Small intestine (tissue), 7 donors: ENCODE measurements at regions not wholly inside any gene's neighbourhood (a gene's known extent, or its start where the extent isn't known, plus 50 kb on each side); places are given as distances from the start of the nearest gene placed in this dataset.

Experiments
- DNase-seq, 2 donors: peaks; one replicate each; pipeline versions ENCODE4 v3.0.0 to v3.0.0-alpha.2; 2013
- FAIRE-seq: peaks from 2 replicates; lab custom pipeline; 2012; peaks lifted over from hg19 to GRCh38; lab: Jason Lieb, UNC
- H3K27ac ChIP-seq, 3 donors: one replicate each; pipeline ENCODE4 v1.5.1; 2013; ENCODE audit warnings: low read length in 2 of 3, mild to moderate bottlenecking in 2 of 3, control low read depth in 1 of 3, inconsistent platforms in 1 of 3, low read depth in 1 of 3, moderate library complexity in 1 of 3
- H3K27me3 ChIP-seq, 3 donors: one replicate each; pipeline ENCODE4 v1.6.1; 2013; ENCODE audit warnings: low read length in 3 of 3, inconsistent platforms in 1 of 3; ENCODE audit not compliant: control insufficient read depth in 3 of 3, insufficient read depth in 3 of 3
- H3K36me3 ChIP-seq, 3 donors: one replicate each; pipeline ENCODE4 v1.6.1; 2013; ENCODE audit warnings: low read length in 3 of 3, inconsistent platforms in 1 of 3, low read depth in 1 of 3, mild to moderate bottlenecking in 1 of 3, moderate library complexity in 1 of 3; ENCODE audit not compliant: control insufficient read depth in 3 of 3, insufficient read depth in 2 of 3
- H3K4me1 ChIP-seq, 3 donors: one replicate each; pipeline ENCODE4 v1.6.1; 2013; ENCODE audit warnings: low read length in 2 of 3, inconsistent platforms in 1 of 3, low read depth in 1 of 3, mild to moderate bottlenecking in 1 of 3, moderate library complexity in 1 of 3; ENCODE audit not compliant: control insufficient read depth in 3 of 3, insufficient read depth in 2 of 3
- H3K4me3 ChIP-seq, 3 donors: one replicate each; pipeline ENCODE4 v1.5.1; 2013; ENCODE audit warnings: low read length in 3 of 3, control low read depth in 1 of 3, inconsistent platforms in 1 of 3, low read depth in 1 of 3, mild to moderate bottlenecking in 1 of 3, moderate library complexity in 1 of 3
- H3K9me3 ChIP-seq, 2 donors: one replicate each; pipeline ENCODE4 v1.6.1; 2013; ENCODE audit warnings: low read depth in 1 of 2, low read length in 1 of 2; ENCODE audit not compliant: control insufficient read depth in 2 of 2, insufficient read depth in 1 of 2
- WGBS, 3 donors: extraction: QIAGEN DNeasy Blood & Tissue Kit; methylation state at CpG; one replicate each; pipeline ENCODE4 v1.1.7; 2013; 5-methylcytosine and 5-hydroxymethylcytosine counted together
- donor health status: healthy with polysubstance abuse.
- donor health status: control.
- donor health status: control.
- donor health status: Bipolar disorder and iron deficiency.
- donor health status: healthy.

- H3K36me3 ChIP-seq, result no peaks in the 10 kb centered on the region
- H3K27me3 ChIP-seq, result no peaks in the 10 kb centered on the region
- FAIRE-seq (no peak), DNase-seq (no peak)
- H3K4me1 ChIP-seq, result no peaks in the 10 kb centered on the region
- WGBS, 3 donors, result 91 to 100% (median 97%) methylated on average over 2 of the region's 2 CpGs
- no peak overlapping the region for H3K27ac ChIP-seq
- no peak overlapping the region for H3K4me3 ChIP-seq
- H3K9me3 ChIP-seq, result no peaks in the 10 kb centered on the region
Measured at GRCh38 chr3:31423482-31423881, 109.2 kb upstream of the STT3B start.

- no peaks in the 10 kb centered on the region for H3K4me1 ChIP-seq
- FAIRE-seq (no peak), DNase-seq (no peak)
- H3K27me3 ChIP-seq, result no peaks in the 10 kb centered on the region
- no peak overlapping the region for H3K27ac ChIP-seq
- no peaks in the 10 kb centered on the region for H3K36me3 ChIP-seq
- no peak overlapping the region for H3K4me3 ChIP-seq
- no peaks in the 10 kb centered on the region for H3K9me3 ChIP-seq
Measured at GRCh38 chr3:31425401-31425800, 107.3 kb upstream of the STT3B start.

DNA sequence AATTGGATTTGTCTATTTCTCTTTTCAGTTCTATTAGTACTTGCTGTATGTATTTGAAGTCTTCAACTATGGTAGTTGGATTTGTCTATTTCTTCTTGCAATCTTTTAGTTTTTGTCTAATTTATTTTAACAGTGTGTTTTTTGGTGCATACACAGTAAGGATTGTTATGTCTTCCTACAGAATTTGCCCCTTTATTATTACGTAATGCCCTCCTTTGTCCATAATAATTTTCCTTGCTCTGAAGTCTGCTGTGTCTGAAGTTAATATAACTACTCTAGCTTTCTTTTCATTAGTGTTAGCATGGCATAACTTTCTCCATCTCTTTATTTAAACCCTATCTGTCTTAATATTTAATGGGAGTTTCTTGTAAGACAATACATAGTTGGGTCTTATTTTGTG lies 105.1 kb upstream of the STT3B start:
- H3K4me1 ChIP-seq, result no peaks in the 10 kb centered on the region
- WGBS, 3 donors, result 90 to 91% (median 91%) methylated on average over 1 of the region's 1 CpG
- H3K9me3 ChIP-seq, result no peaks in the 10 kb centered on the region
- no peaks in the 10 kb centered on the region for H3K36me3 ChIP-seq
- DNase-seq (no peak), FAIRE-seq (no peak)
- no peak overlapping the region for H3K4me3 ChIP-seq
- no peaks in the 10 kb centered on the region for H3K27me3 ChIP-seq
- H3K27ac ChIP-seq, result no peak overlapping the region

DNA sequence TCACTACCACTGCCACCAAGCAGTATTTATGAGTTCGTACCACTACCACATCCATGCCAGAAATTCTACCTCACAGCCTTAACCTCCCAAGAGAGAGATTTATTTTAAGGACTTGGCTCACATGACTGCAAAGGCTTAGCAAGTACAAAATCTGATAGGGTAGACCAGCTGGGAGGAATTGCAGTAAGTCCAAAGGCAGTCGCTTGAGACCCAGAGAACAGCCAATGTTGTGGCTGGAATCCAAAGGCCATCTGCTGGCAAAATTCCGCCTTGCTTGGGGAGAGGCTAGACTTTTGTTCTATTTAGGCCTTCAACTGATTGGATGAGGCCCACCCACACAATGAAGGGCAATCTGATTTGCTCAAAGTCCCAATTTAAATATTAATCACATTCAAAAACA lies 101.4 kb upstream of the STT3B start:
- FAIRE-seq (no peak), DNase-seq (no peak)
- Histone ChIP-seq H3K9me3 (peaks cover 0 to under 1% of the 10 kb centered on the region in 2 donors), H3K27ac (no peak overlapping the region), H3K4me1 (no peaks in the 10 kb centered on the region), H3K27me3 (no peaks in the 10 kb centered on the region), H3K4me3 (no peak overlapping the region), H3K36me3 (no peaks in the 10 kb centered on the region)
- WGBS, 3 donors, result 63 to 85% (median 73%) methylated on average over 3 of the region's 3 CpGs

DNA sequence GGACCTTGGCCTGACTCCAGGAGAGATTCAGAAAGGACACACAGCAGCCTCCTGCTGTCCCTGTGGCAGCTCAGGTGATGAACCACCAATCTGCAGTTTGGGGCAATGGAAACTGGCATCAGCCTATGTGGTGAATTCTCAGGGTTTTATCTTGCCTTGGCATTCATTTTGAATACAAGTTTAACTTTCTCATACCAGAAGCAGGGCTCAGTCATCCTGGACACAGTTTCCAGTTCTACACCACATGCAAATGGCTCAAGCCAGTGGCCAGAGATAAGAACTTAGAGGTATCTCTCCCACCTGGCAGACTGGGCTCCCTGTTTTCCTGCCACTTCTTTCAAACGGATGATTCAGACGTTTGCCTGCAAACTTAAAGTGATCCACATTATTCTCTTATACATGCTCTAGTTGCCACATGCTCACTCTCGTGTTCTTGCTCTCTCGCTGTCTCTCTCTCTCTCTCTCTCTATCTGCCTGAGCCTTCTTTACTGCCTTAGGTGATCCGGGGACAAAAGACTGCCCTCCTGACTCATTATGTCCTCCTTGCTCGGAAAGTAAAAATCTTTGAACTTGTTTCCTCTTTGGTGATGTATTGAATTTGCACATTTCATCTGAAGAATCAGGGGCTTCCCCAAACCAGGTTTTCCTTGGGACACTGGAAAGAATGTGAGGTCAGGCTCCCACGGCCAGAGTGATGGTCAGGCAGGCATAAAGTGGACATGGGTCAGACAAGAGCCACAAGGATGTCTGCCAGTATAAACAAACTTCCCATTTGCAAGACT lies 99.6 kb upstream of the STT3B start:
- WGBS, 3 donors, result 41 to 61% (median 58%) methylated on average over 7 of the region's 7 CpGs
- no peak overlapping the region for H3K4me3 ChIP-seq
- H3K27me3 ChIP-seq, result no peaks in the 10 kb centered on the region
- no peak for FAIRE-seq
- H3K27ac ChIP-seq, result no peak overlapping the region
- H3K4me1 ChIP-seq, result no peaks in the 10 kb centered on the region
- DNase-seq, result no peak
- H3K36me3 ChIP-seq, result no peaks in the 10 kb centered on the region
- H3K9me3 ChIP-seq, result peaks cover 0 to 7% of the 10 kb centered on the region in 2 donors

DNA sequence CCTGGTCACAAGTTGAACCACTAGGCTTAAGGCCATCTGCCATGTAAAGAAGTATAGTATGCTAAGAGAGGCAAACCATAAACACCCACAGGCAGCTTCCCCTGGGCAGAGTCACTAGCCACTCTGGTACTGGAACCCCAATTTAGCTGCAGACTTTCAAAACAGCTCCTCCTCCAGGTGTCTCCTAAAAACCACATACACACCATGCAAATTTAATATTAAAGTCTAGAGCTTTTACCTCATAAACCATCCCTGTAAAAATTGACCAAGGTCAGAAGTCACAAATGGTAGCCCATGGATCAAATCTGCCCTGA lies 99.1 kb upstream of the STT3B start:
- Histone ChIP-seq H3K9me3 (peaks cover 0 to 7% of the 10 kb centered on the region in 2 donors), H3K4me3 (no peak overlapping the region), H3K36me3 (no peaks in the 10 kb centered on the region), H3K27ac (no peak overlapping the region), H3K4me1 (no peaks in the 10 kb centered on the region), H3K27me3 (no peaks in the 10 kb centered on the region)
- DNase-seq (no peak), FAIRE-seq (no peak)

GRCh38 chr3:31434819-31435218 lies 97.9 kb upstream of the STT3B start:
- H3K9me3 ChIP-seq, result peaks cover 0 to 7% of the 10 kb centered on the region in 2 donors
- no peak overlapping the region for H3K4me3 ChIP-seq
- H3K27ac ChIP-seq, result no peak overlapping the region
- no peaks in the 10 kb centered on the region for H3K36me3 ChIP-seq
- no peak for DNase-seq
- no peaks in the 10 kb centered on the region for H3K4me1 ChIP-seq
- no peak for FAIRE-seq
- H3K27me3 ChIP-seq, result no peaks in the 10 kb centered on the region
- WGBS, 3 donors, result 74 to 90% (median 79%) methylated on average over 1 of the region's 1 CpG

DNA sequence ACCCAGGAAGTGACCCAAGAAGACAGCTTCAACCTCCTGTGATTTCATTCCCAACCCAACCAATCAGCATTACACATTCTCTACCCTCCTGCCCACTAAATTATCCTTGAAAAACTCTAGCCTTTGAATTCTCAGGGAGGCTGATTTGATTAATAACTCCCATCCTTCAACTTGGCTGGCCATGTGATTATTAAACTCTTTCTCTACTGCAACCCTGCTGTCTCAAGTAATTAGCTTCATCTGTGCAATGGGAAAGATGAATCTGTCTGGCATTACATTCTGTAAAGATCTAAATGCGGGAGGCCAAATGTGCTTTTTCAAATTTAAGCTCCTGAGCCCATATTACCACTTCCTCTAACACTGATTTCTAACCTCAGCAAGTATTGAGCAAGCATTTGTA lies 95.9 kb upstream of the STT3B start:
- WGBS, 3 donors, result 83 to 97% (median 94%) methylated on average over 1 of the region's 1 CpG
- Histone ChIP-seq H3K27me3 (no peaks in the 10 kb centered on the region), H3K4me1 (no peaks in the 10 kb centered on the region), H3K4me3 (no peak overlapping the region), H3K9me3 (peaks cover 0 to 7% of the 10 kb centered on the region in 2 donors), H3K27ac (no peak overlapping the region), H3K36me3 (no peaks in the 10 kb centered on the region)
- FAIRE-seq (no peak), DNase-seq (no peak)

GRCh38 chr3:31438742-31439141 lies 94.0 kb upstream of the STT3B start:
- Histone ChIP-seq H3K36me3 (no peaks in the 10 kb centered on the region), H3K27ac (no peak overlapping the region), H3K27me3 (no peaks in the 10 kb centered on the region), H3K9me3 (peaks cover 0 to 7% of the 10 kb centered on the region in 2 donors), H3K4me3 (no peak overlapping the region), H3K4me1 (no peaks in the 10 kb centered on the region)
- no peak for DNase-seq
- 25 to 69% (median 41%) methylated on average over 2 of the region's 2 CpGs for WGBS, 3 donors
- FAIRE-seq, result no peak
